Neuronal stem cell (in vitro differentiated cells): ENCODE measurements at regions not wholly inside any gene's neighbourhood (a gene's known extent, or its start where the extent isn't known, plus 50 kb on each side); places are given as distances from the start of the nearest gene placed in this dataset.

Experiments used
- DNase-seq: peaks from one replicate; pipeline ENCODE4 v3.0.0-alpha.2; 2013; ENCODE audit warnings: low spot score
- H2AFZ ChIP-seq: one replicate; pipeline ENCODE4 v1.6.1; 2013; ENCODE audit warnings: mild to moderate bottlenecking, low read length, inconsistent platforms
- H2AK5ac ChIP-seq: 2 replicates; pipeline ENCODE4 v1.6.1; 2013; ENCODE audit warnings: low read depth, mild to moderate bottlenecking, inconsistent platforms, low read length, moderate library complexity, mixed read lengths
- H2BK120ac ChIP-seq: 2 replicates; pipeline ENCODE4 v1.6.1; 2013; ENCODE audit warnings: low read depth, mild to moderate bottlenecking, inconsistent platforms, low read length, moderate library complexity, mixed read lengths
- H2BK12ac ChIP-seq: one replicate; pipeline ENCODE4 v1.6.1; 2013; ENCODE audit warnings: low read length, inconsistent platforms
- H2BK15ac ChIP-seq: 2 replicates; pipeline ENCODE4 v1.6.1; 2013; ENCODE audit warnings: mild to moderate bottlenecking, low read length, inconsistent platforms, mixed read lengths
- H2BK5ac ChIP-seq: one replicate; pipeline ENCODE4 v1.6.1; 2013; ENCODE audit warnings: inconsistent platforms, mild to moderate bottlenecking, low read length, moderate library complexity
- H3K14ac ChIP-seq: one replicate; pipeline ENCODE4 v1.6.1; 2013; ENCODE audit warnings: low read length, inconsistent platforms
- H3K18ac ChIP-seq: 2 replicates; pipeline ENCODE4 v1.6.1; 2013; ENCODE audit warnings: low read length, inconsistent platforms
- H3K23ac ChIP-seq: 2 replicates; pipeline ENCODE4 v1.6.1; 2013; ENCODE audit warnings: low read depth, mild to moderate bottlenecking, mixed read lengths, low read length, inconsistent platforms; ENCODE audit not compliant: poor library complexity
- H3K27ac ChIP-seq: replicated peaks from 3 replicates; pipeline ENCODE4 v1.5.1; 2013; ENCODE audit warnings: low read length, inconsistent platforms
- H3K27me3 ChIP-seq, 3 experiments: 2 replicates each; pipeline ENCODE4 v1.6.1; 2013; ENCODE audit warnings: low read length in 3 of 3, mild to moderate bottlenecking in 2 of 3, inconsistent platforms in 1 of 3, low read depth in 1 of 3, mixed read lengths in 1 of 3, moderate library complexity in 1 of 3; ENCODE audit not compliant: control insufficient read depth in 3 of 3, insufficient read depth in 3 of 3
- H3K36me3 ChIP-seq, 2 donors: replicated peaks in 1 of 2; 2 replicates each; pipeline ENCODE4 v1.6.1; 2013; ENCODE audit warnings: low read length in 2 of 2; ENCODE audit not compliant: control insufficient read depth in 2 of 2, insufficient read depth in 2 of 2
- H3K4ac ChIP-seq: 2 replicates; pipeline ENCODE4 v1.6.1; 2013; ENCODE audit warnings: inconsistent platforms, mild to moderate bottlenecking, low read length, moderate library complexity
- H3K4me1 ChIP-seq, 2 donors: 1 replicate in 1 of 2; 2 replicates in 1 of 2; pipeline ENCODE4 v1.6.1; 2013; ENCODE audit warnings: low read length in 2 of 2, low read depth in 1 of 2; ENCODE audit not compliant: control insufficient read depth in 2 of 2, insufficient read depth in 1 of 2
- H3K4me2 ChIP-seq: one replicate; pipeline ENCODE4 v1.6.1; 2013; ENCODE audit warnings: mild to moderate bottlenecking, low read length, inconsistent platforms; ENCODE audit not compliant: insufficient read depth, poor library complexity, severe bottlenecking
- H3K4me3 ChIP-seq, 2 donors: 2 replicates each; pipeline ENCODE4 v1.5.1; 2013; ENCODE audit warnings: low read length in 2 of 2, mild to moderate bottlenecking in 2 of 2, inconsistent platforms in 1 of 2, moderate library complexity in 1 of 2
- H3K79me1 ChIP-seq: one replicate; pipeline ENCODE4 v1.6.1; 2013; ENCODE audit warnings: low read depth, mild to moderate bottlenecking, inconsistent platforms, low read length, moderate library complexity
- H3K9ac ChIP-seq: one replicate; pipeline ENCODE4 v1.6.1; 2013; ENCODE audit warnings: mild to moderate bottlenecking, low read depth, low read length, inconsistent platforms; ENCODE audit not compliant: poor library complexity
- H3K9me3 ChIP-seq, 2 donors: replicated peaks in 1 of 2; 2 replicates each; pipeline versions ENCODE3 to v1.6.1; 2013; ENCODE audit warnings: low read length in 2 of 2, mild to moderate bottlenecking in 2 of 2, inconsistent platforms in 1 of 2, low read depth in 1 of 2, mixed read lengths in 1 of 2, moderate library complexity in 1 of 2; ENCODE audit not compliant: control insufficient read depth in 2 of 2, insufficient read depth in 1 of 2
- H4K8ac ChIP-seq: one replicate; pipeline ENCODE4 v1.6.1; 2013; ENCODE audit warnings: low read depth, mild to moderate bottlenecking, inconsistent platforms, low read length, moderate library complexity
- H4K91ac ChIP-seq: one replicate; pipeline ENCODE4 v1.6.1; 2013; ENCODE audit warnings: low read length, low read depth, mild to moderate bottlenecking, inconsistent platforms; ENCODE audit not compliant: poor library complexity
- WGBS, 2 donors: extraction: QIAGEN DNeasy Blood & Tissue Kit; methylation state at CpG; one replicate each; pipeline ENCODE4 v1.1.7; 2013; ENCODE audit warnings: missing lambda C conversion rate in 2 of 2, mixed read lengths in 1 of 2; ENCODE audit not compliant: insufficient read length in 2 of 2, insufficient replicate concordance in 1 of 2; ENCODE audit errors: extremely low coverage in 2 of 2; 5-methylcytosine and 5-hydroxymethylcytosine counted together

DNA sequence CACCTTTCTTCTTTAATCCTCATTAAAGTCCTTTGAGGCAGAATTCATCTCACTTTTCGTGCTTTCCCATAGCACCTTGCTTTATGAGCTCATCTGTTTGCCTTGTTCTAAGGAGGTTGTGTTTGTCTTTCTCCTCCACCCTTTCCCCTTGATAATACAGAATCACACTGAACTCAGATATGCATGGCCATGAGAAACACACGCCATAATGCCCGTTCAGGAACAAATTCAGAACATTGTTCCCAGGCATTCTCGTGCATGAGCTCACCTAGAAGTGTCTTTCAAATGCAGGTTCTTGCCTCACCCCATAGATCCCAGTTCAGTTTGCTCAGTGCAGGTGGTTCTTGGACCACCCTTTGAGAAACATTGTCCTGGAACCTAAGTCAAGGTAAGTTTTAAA is 71.1 kb downstream of the TMEM114 start:
- H3K27ac ChIP-seq, result no peak overlapping the region
- no peak overlapping the region for H2AFZ ChIP-seq
- H2BK15ac ChIP-seq, result no peak overlapping the region
- no CpG with 5 or more reads among the region's 4 CpGs for WGBS, 2 donors
- H3K23ac ChIP-seq, result no peak overlapping the region
- peaks cover 0 to 2% of the 10 kb centered on the region in 2 donors for H3K4me1 ChIP-seq
- no peak overlapping the region for H3K4ac ChIP-seq
- H3K36me3 ChIP-seq, result no peaks in the 10 kb centered on the region
- H3K9me3 ChIP-seq, result no peaks in the 10 kb centered on the region
- no peak for DNase-seq
- H3K9ac ChIP-seq, result no peak overlapping the region
- no peak overlapping the region for H3K14ac ChIP-seq
- no peak overlapping the region for H4K8ac ChIP-seq
- no peak overlapping the region for H2BK12ac ChIP-seq
- no peak overlapping the region for H2AK5ac ChIP-seq
- H3K4me3 ChIP-seq, result no peak overlapping the region
- H2BK5ac ChIP-seq, result no peak overlapping the region
- no peak overlapping the region for H4K91ac ChIP-seq
- H3K18ac ChIP-seq, result no peak overlapping the region
- no peaks in the 10 kb centered on the region for H3K79me1 ChIP-seq
- H3K27me3 ChIP-seq, result peaks cover 0 to 4% (median 0%) of the 10 kb centered on the region in 3 experiments
- H3K4me2 ChIP-seq, result no peak overlapping the region
- H2BK120ac ChIP-seq, result no peak overlapping the region

- Histone ChIP-seq H2BK5ac (no peak overlapping the region), H3K4me1 (no peaks in the 10 kb centered on the region), H4K91ac (no peak overlapping the region), H3K4me3 (no peak overlapping the region), H3K9me3 (no peaks in the 10 kb centered on the region), H3K18ac (no peak overlapping the region), H2AK5ac (no peak overlapping the region), H3K4me2 (no peak overlapping the region), H3K27me3 (peaks cover 0 to 4% (median 0%) of the 10 kb centered on the region in 3 experiments), H3K36me3 (no peaks in the 10 kb centered on the region), H2AFZ (no peak overlapping the region), H3K23ac (no peak overlapping the region), H3K27ac (no peak overlapping the region), H3K9ac (no peak overlapping the region), H3K14ac (no peak overlapping the region), H3K4ac (no peak overlapping the region), H2BK12ac (no peak overlapping the region), H2BK120ac (no peak overlapping the region), H3K79me1 (no peaks in the 10 kb centered on the region), H4K8ac (no peak overlapping the region), H2BK15ac (no peak overlapping the region)
- WGBS, 2 donors, result no CpG with 5 or more reads among the region's 4 CpGs
- DNase-seq, result no peak
Observed at GRCh38 chr16:8517280-8517679, 73.0 kb downstream of the TMEM114 start.

DNA sequence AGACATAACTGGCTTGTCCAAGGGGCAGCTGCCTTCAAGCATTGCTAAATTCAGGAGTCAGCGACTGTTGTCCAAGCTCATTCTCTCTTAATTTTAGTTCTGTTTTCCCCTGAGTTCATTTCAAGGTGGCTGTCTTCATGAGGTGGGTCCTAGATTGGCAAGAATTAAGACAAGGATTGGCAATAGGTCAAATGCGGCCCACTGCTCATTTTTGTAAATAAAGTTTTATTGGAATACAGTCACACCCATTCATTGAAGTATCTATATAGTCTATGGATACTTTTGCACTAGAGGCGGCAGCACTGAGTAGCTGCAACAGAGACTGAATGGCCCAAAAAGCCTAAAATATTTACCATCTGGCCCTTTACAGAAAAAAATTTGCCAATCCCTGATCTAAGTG is 73.8 kb downstream of the TMEM114 start:
- no peak overlapping the region for H4K91ac ChIP-seq

DNA sequence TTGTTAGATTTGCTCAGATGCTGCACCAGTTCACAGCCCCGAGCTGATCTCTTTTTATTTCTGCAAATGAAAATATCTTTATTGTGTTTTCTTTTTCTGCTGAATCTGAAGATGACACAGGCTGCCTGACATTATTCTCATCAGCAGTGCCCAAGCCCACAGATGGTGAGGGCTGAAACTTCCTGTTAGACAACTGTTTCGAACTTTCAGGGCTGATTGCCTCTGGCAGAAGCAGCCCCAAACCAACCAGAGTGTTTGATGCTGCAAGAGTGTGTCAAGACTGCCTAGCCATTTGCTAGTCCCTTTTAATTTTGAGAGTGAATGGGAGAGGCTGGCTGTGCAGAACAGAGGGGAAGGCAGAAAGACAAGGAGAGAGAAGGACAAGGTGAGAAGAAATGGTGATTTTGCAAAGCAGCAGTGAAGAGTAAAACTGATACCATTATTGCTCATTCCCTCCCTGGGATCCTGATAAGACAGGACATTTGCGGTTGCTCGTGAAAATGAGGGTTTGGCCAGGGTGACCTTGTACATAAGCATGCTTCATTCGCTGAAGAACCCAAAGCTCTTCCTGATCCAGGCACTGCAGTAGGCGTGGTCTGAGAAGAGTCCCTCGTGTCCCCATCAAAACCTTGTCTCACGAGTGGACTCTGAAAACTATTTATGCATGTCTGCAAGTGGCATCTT is 77.2 kb downstream of the TMEM114 start:
- Histone ChIP-seq H2BK12ac (no peak overlapping the region), H3K23ac (no peak overlapping the region), H3K18ac (no peak overlapping the region), H4K8ac (no peak overlapping the region), H3K27me3 (no peaks in the 10 kb centered on the region), H3K4me2 (no peak overlapping the region), H3K9ac (no peak overlapping the region), H3K4me1 (no peaks in the 10 kb centered on the region), H2BK5ac (no peak overlapping the region), H2AK5ac (no peak overlapping the region), H3K14ac (no peak overlapping the region), H2BK15ac (no peak overlapping the region), H4K91ac (no peak overlapping the region), H3K79me1 (no peaks in the 10 kb centered on the region), H3K36me3 (no peaks in the 10 kb centered on the region), H2AFZ (no peak overlapping the region), H3K4ac (no peak overlapping the region), H3K9me3 (no peaks in the 10 kb centered on the region), H2BK120ac (no peak overlapping the region), H3K27ac (no peak overlapping the region), H3K4me3 (no peak overlapping the region)
- WGBS, 2 donors, result no CpG with 5 or more reads among the region's 8 CpGs
- DNase-seq, result no peak

More for the DNA sequence above, 73.8 kb downstream of the TMEM114 start:
- Histone ChIP-seq H3K4me2 (no peak overlapping the region), H3K27ac (no peak overlapping the region), H3K27me3 (peaks cover 0 to 4% (median 0%) of the 10 kb centered on the region in 3 experiments), H3K9me3 (no peaks in the 10 kb centered on the region), H3K18ac (no peak overlapping the region), H2BK5ac (no peak overlapping the region), H3K36me3 (no peaks in the 10 kb centered on the region), H3K79me1 (no peaks in the 10 kb centered on the region), H2AK5ac (no peak overlapping the region), H4K8ac (no peak overlapping the region), H2BK12ac (no peak overlapping the region), H3K4me3 (no peak overlapping the region), H3K14ac (no peak overlapping the region), H2BK120ac (no peak overlapping the region), H3K9ac (no peak overlapping the region), H2BK15ac (no peak overlapping the region), H2AFZ (no peak overlapping the region), H3K23ac (no peak overlapping the region), H3K4me1 (no peaks in the 10 kb centered on the region), H3K4ac (no peak overlapping the region)
- WGBS, 2 donors, result no CpG with 5 or more reads among the region's 3 CpGs
- DNase-seq, result no peak
